SK-N-SH (cell line): ENCODE measurements at regions not wholly inside any gene's neighbourhood (a gene's known extent, or its start where the extent isn't known, plus 50 kb on each side); places are given as distances from the start of the nearest gene placed in this dataset.

Experiments
- CTCF ChIA-PET: fragments of 300-600, 350-600 bp; formaldehyde crosslinking; extraction: SDS; loops from one replicate; lab custom pipeline; 2021; lab: Yijun Ruan, JAX
- POLR2A ChIA-PET: fragments of 350-600 bp; sonication (Branson Sonifier 250); formaldehyde crosslinking; extraction: SDS; loops from one replicate; lab custom pipeline; 2020; ENCODE audit warnings: antibody characterized with exemption, inconsistent platforms; lab: Yijun Ruan, JAX
- DNase-seq: peaks from one replicate; pipeline ENCODE4 v3.0.0; 2012
- H2AFZ ChIP-seq: fragments of 200-600 bp; sonication (generic); 2 replicates; pipeline ENCODE4 v1.8.1; 2016; ENCODE audit warnings: antibody characterized with exemption, mild to moderate bottlenecking, low read depth
- H3F3A ChIP-seq: fragments of 200-600 bp; sonication (generic); replicated peaks from 2 replicates; pipeline ENCODE3; 2016; ENCODE audit warnings: antibody characterized with exemption, mild to moderate bottlenecking; ENCODE audit not compliant: insufficient read depth
- H3K27ac ChIP-seq, 2 experiments: fragments of 200-500 bp in 1 of 2; fragments of 200-600 bp in 1 of 2; sonication (Bioruptor generic) in 1 of 2; sonication (generic), shearing (Covaris generic) in 1 of 2; 2 replicates each; pipeline versions ENCODE4 v1.5.1 to v1.6.1; 2014 to 2016; ENCODE audit warnings: low read depth in 2 of 2, inconsistent platforms in 1 of 2, low read length in 1 of 2, mild to moderate bottlenecking in 1 of 2, mixed read lengths in 1 of 2
- H3K27me3 ChIP-seq: fragments of 200-600 bp; sonication (generic), shearing (Covaris generic); 2 replicates; pipeline ENCODE4 v1.6.1; 2016; ENCODE audit warnings: mixed run types; ENCODE audit not compliant: insufficient read depth
- H3K36me3 ChIP-seq, 2 experiments: fragments of 200-500 bp in 1 of 2; fragments of 200-600 bp in 1 of 2; sonication (Bioruptor generic) in 1 of 2; sonication (generic) in 1 of 2; replicated peaks in 1 of 2; 2 replicates each; pipeline versions ENCODE3 to v1.5.1; 2014 to 2016; ENCODE audit warnings: low read length in 1 of 2, mild to moderate bottlenecking in 1 of 2; ENCODE audit not compliant: insufficient read depth in 2 of 2, control insufficient read depth in 1 of 2
- H3K4me1 ChIP-seq, 2 experiments: fragments of 200-500 bp in 1 of 2; fragments of 200-600 bp in 1 of 2; sonication (Bioruptor generic) in 1 of 2; sonication (generic), shearing (Covaris generic) in 1 of 2; 2 replicates each; pipeline versions ENCODE4 v1.5.1 to v1.6.1; 2014 to 2016; ENCODE audit warnings: low read depth in 1 of 2, low read length in 1 of 2, mixed run types in 1 of 2; ENCODE audit not compliant: insufficient read depth in 2 of 2, control insufficient read depth in 1 of 2
- H3K4me2 ChIP-seq: fragments of 200-600 bp; sonication (generic), shearing (Covaris generic); 2 replicates; pipeline ENCODE4 v1.6.1; 2017; ENCODE audit warnings: mixed run types
- H3K4me3 ChIP-seq, 2 experiments: fragments of 200-500 bp in 1 of 2; fragments of 200-600 bp in 1 of 2; sonication (Bioruptor generic) in 1 of 2; sonication (generic), shearing (Covaris generic) in 1 of 2; 2 replicates each; pipeline versions ENCODE4 v1.5.1 to v1.8.1; 2014 to 2016; ENCODE audit warnings: low read depth in 2 of 2, inconsistent platforms in 1 of 2, low read length in 1 of 2, mild to moderate bottlenecking in 1 of 2, mixed read lengths in 1 of 2, moderate library complexity in 1 of 2
- H3K79me2 ChIP-seq: fragments of 200-600 bp; sonication (generic); 2 replicates; pipeline ENCODE4 v1.8.1; 2017; ENCODE audit warnings: mild to moderate bottlenecking; ENCODE audit not compliant: insufficient read depth
- H3K9ac ChIP-seq: fragments of 200-600 bp; sonication (generic); 2 replicates; pipeline ENCODE4 v1.6.1; 2017; ENCODE audit warnings: mixed run types
- H3K9me2 ChIP-seq: fragments of 200-600 bp; sonication (generic); 2 replicates; pipeline ENCODE4 v1.6.1; 2017; ENCODE audit warnings: mixed run types
- H3K9me3 ChIP-seq: fragments of 200-600 bp; sonication (generic); 2 replicates; pipeline ENCODE4 v1.6.1; 2017; ENCODE audit warnings: mixed run types, mild to moderate bottlenecking, moderate library complexity
- H4K20me1 ChIP-seq: fragments of 200-600 bp; sonication (generic); 2 replicates; pipeline ENCODE4 v1.6.1; 2017; ENCODE audit warnings: mild to moderate bottlenecking, mixed run types; ENCODE audit not compliant: insufficient read depth
- ELF1 ChIP-seq: IDR thresholded peaks from 2 replicates; pipeline ENCODE4 v1.4.0; 2012
- GABPA ChIP-seq: IDR thresholded peaks from 2 replicates; pipeline ENCODE4 v1.4.0; 2012; ENCODE audit warnings: low read depth, mild to moderate bottlenecking
- JUND ChIP-seq: IDR thresholded peaks from 2 replicates; pipeline ENCODE4 v1.4.0; 2012
- NFIC ChIP-seq: IDR thresholded peaks from 2 replicates; pipeline ENCODE4 v1.4.0; 2012; ENCODE audit warnings: borderline replicate concordance
- NRF1 ChIP-seq: IDR thresholded peaks from 2 replicates; pipeline ENCODE4 v1.6.1; 2012; ENCODE audit warnings: low read depth, mild to moderate bottlenecking, low read length
- RAD21 ChIP-seq: IDR thresholded peaks from 2 replicates; pipeline ENCODE4 v1.6.1; 2012; ENCODE audit warnings: mild to moderate bottlenecking, low read length
- RFX5 ChIP-seq: IDR thresholded peaks from 2 replicates; pipeline ENCODE4 v1.6.1; 2012; ENCODE audit warnings: mild to moderate bottlenecking, improper control_type of control experiment, low read length
- SMC3 ChIP-seq: IDR thresholded peaks from 2 replicates; pipeline ENCODE4 v1.6.1; 2012; ENCODE audit warnings: low read depth, low read length, improper control_type of control experiment
- TEAD4 ChIP-seq: IDR thresholded peaks from 2 replicates; pipeline ENCODE4 v1.4.0; 2012; ENCODE audit warnings: mild to moderate bottlenecking, borderline replicate concordance; ENCODE audit not compliant: insufficient read depth
- WGBS: methylation state at CpG from one replicate; pipeline ENCODE4 v1.1.6; 2017; ENCODE audit warnings: low lambda C conversion rate; 5-methylcytosine and 5-hydroxymethylcytosine counted together
- TF ChIP-seq, protein P1 (sequence below): fragments of 150-350 bp; IDR thresholded peaks from 2 replicates; pipeline ENCODE4 v1.6.1; 2016; ENCODE audit warnings: mild to moderate bottlenecking, low read depth, low read length
- TF ChIP-seq, protein P2 (sequence below): fragments of 150-350 bp; IDR thresholded peaks from 2 replicates; pipeline ENCODE4 v1.6.1; 2017; ENCODE audit warnings: antibody characterized with exemption, low read length, low read depth, borderline replicate concordance

- ChIA-PET POLR2A (no interaction called here), CTCF (interaction anchor here (1.3 to 1.8 kb wide), 3 partner anchors 9 to 293 kb away, joined by 3 to 4 read pairs (median 4); partner anchors contain the start of gene NECTIN1)
- no peaks in the 10 kb centered on the region for H4K20me1 ChIP-seq
- H3K4me2 ChIP-seq, result no peak overlapping the region
- no peaks in the 10 kb centered on the region for H3K36me3 ChIP-seq
- H3K27ac ChIP-seq, result no peak overlapping the region
- H2AFZ ChIP-seq, result no peak overlapping the region
- peaks cover 0 to 35% of the 10 kb centered on the region in 2 experiments; a peak in 2 of 4 replicates for H3K4me1 ChIP-seq
- H3K27me3 ChIP-seq, result no peaks in the 10 kb centered on the region; the same call in 1 of the 2 replicates
- H3F3A ChIP-seq, result no peaks in the 10 kb centered on the region
- H3K79me2 ChIP-seq, result no peaks in the 10 kb centered on the region
- H3K9me2 ChIP-seq, result no peaks in the 10 kb centered on the region
- no peak overlapping the region for H3K4me3 ChIP-seq
- H3K9ac ChIP-seq, result no peak overlapping the region
- 54% methylated on average over 5 of the region's 5 CpGs for WGBS
- DNase-seq, result no peak
- no peaks in the 10 kb centered on the region for H3K9me3 ChIP-seq
- TF ChIP-seq TEAD4 (no peak), RAD21 (no peak), RFX5 (no peak), ELF1 (no peak), GABPA (no peak), NRF1 (no peak), JUND (no peak), NFIC (no peak)
- TF ChIP-seq, protein P1, sequence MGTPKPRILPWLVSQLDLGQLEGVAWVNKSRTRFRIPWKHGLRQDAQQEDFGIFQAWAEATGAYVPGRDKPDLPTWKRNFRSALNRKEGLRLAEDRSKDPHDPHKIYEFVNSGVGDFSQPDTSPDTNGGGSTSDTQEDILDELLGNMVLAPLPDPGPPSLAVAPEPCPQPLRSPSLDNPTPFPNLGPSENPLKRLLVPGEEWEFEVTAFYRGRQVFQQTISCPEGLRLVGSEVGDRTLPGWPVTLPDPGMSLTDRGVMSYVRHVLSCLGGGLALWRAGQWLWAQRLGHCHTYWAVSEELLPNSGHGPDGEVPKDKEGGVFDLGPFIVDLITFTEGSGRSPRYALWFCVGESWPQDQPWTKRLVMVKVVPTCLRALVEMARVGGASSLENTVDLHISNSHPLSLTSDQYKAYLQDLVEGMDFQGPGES, result no peak
- TF ChIP-seq, protein P2, sequence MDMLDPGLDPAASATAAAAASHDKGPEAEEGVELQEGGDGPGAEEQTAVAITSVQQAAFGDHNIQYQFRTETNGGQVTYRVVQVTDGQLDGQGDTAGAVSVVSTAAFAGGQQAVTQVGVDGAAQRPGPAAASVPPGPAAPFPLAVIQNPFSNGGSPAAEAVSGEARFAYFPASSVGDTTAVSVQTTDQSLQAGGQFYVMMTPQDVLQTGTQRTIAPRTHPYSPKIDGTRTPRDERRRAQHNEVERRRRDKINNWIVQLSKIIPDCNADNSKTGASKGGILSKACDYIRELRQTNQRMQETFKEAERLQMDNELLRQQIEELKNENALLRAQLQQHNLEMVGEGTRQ, result no peak
Observed at GRCh38 chr11:120022617-120023016, 115.3 kb downstream of the TRIM29 start.

DNA sequence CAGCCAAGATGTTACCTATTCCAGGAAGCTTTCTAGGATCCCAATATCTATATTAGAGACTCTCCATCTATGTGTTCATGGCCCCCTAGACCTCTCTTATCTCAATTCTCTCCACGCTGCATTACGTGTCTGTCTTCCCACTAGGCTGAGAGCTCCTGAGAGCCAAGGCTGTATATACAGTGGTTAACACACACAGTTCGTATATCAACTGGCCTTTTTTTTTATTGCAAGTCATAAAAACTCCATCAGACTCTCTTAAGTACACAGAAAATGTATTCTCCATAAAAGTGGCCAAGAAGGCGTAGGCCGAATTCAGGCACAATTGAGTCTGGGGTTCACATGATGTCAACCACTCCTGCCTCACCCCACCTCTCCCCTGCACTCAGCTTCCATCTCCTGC lies 115.9 kb downstream of the TRIM29 start:
- no peak for DNase-seq
- no peak overlapping the region for H3K4me3 ChIP-seq
- 69% methylated on average over 5 of the region's 5 CpGs for WGBS
- H3K9me3 ChIP-seq, result no peaks in the 10 kb centered on the region
- CTCF ChIA-PET, result interaction anchor here (1.6 kb wide), 1 partner anchor 301 kb away, joined by 3 read pairs; no protein-coding TSS in a partner anchor
- H3K4me1 ChIP-seq, result peaks cover 0 to 42% of the 10 kb centered on the region in 2 experiments; a peak in 2 of 4 replicates
- no peaks in the 10 kb centered on the region for H3K9me2 ChIP-seq
- no peak overlapping the region for H2AFZ ChIP-seq
- H4K20me1 ChIP-seq, result no peaks in the 10 kb centered on the region
- TF ChIP-seq, protein P1, result no peak
- TF ChIP-seq SMC3, result no peak
- TF ChIP-seq, all 33 proteins: peak for 0
- H3K4me2 ChIP-seq, result no peak overlapping the region
- no peak overlapping the region for H3K9ac ChIP-seq
- POLR2A ChIA-PET, result no interaction called here
- H3K36me3 ChIP-seq, result no peaks in the 10 kb centered on the region
- no peaks in the 10 kb centered on the region for H3K79me2 ChIP-seq
- H3F3A ChIP-seq, result no peaks in the 10 kb centered on the region
- no peaks in the 10 kb centered on the region; the same call in 1 of the 2 replicates for H3K27me3 ChIP-seq
- no peak overlapping the region for H3K27ac ChIP-seq
